HG03060 (cell line): ENCODE measurements at regions not wholly inside any gene's neighbourhood (a gene's known extent, or its start where the extent isn't known, plus 50 kb on each side); places are given as distances from the start of the nearest gene placed in this dataset.
"Not testable (repeated sequence)": the region's sequence is repeated elsewhere in the genome, so short reads cannot be mapped to it uniquely, and the experiment has no call there.

Experiments
- ATAC-seq: cut with Tn5 transposase; IDR thresholded peaks from one replicate; pipeline ENCODE4 v1.9.1; 2021; ENCODE audit warnings: low read depth, moderate number of reproducible peaks; ENCODE audit not compliant: unreplicated experiment

GRCh38 chr1:234836776-234837357 lies 226.9 kb upstream of the IRF2BP2 start:
- ATAC-seq, result no peak

DNA sequence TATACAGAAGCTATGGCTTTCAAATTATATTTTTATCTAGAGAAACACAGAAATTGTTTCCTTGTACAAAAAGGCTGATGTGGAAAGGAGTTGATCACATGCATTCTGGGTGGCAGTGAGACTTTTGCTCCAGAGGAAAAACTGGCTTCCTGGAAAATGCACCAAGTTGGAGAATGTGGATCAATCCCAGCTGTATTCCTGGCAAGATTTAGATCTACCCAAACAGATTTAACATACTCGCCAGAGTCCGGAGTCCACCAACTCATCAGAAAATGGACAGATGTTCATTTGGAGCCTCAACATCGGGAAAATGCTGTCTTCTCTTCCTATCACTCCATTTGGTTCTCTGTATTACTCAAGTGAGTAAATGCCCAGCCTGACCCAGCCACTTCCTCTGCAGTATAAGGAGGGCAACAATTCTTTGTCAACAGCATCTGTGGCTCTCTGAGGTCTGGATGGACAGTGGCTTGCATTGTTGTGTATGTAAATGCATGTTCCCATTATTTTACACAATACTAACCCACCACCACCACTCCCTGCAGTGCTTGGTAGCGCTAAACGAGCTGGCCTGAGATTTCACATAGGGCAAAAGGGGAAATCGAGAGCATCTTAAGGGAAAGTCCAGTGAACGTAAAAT lies 226.2 kb upstream of the IRF2BP2 start:
- ATAC-seq, result no peak

GRCh38 chr1:234835239-234835638 lies 225.3 kb upstream of the IRF2BP2 start:
- ATAC-seq, result no peak

GRCh38 chr1:234833646-234834045 lies 223.7 kb upstream of the IRF2BP2 start:
- ATAC-seq, result no peak

DNA sequence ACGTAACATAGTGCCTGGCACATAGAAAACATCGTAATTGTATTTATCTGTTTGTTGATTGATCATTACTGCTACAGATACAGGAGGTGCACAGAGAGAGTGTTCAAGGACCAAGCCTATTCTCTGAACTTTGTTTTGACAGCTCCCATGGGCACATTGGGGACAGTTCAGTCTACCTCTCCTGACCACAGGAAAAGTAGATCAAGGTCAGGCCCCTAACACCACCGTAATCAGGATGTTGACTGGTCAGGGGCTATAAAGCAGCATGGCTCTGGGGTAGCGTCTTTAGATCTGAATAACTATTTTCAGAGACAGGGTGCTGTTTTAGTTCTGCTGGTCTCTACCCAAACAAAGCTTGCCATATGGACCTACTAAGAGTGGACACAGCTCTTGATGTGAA lies 223.1 kb upstream of the IRF2BP2 start:
- no peak for ATAC-seq

DNA sequence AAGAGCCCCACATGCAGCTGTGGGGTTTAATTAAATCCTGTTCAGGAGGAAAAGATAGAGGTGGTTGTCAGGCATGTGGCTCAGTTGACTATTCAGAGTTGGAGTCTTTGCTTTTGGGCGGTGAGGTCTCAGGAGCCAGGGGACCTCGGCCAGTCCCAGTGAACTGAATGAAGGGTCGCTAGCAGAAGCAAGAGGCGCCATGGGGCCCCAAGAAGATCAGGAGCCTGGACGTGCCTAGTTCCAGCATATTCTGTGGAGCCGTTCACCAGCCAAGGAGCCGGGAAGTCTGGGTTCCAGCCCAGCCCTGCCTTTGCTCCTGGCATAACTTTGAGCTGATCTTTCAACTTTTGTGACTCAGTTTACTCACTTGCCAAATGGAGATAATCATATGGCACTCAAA lies 217.7 kb upstream of the IRF2BP2 start:
- no peak for ATAC-seq

DNA sequence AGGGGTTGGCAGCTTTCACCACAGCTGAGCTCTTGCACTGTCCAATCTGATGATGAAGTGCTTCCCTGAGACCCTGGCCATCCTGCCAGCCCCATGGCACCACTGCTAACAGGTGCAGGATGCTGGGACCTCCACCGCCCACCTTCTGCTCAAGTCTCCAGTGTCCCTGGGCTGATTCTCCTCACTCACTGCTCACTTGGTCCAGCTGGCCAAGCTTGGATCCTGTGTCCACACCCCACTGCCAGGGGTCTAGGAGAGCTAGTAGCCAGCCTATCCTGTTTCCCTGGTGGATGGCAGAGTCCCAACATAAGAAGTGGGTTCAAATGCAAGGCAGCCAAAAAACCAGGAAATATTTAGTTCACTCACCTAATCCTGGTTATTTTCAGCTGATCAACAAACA lies 217.2 kb upstream of the IRF2BP2 start:
- no peak for ATAC-seq

DNA sequence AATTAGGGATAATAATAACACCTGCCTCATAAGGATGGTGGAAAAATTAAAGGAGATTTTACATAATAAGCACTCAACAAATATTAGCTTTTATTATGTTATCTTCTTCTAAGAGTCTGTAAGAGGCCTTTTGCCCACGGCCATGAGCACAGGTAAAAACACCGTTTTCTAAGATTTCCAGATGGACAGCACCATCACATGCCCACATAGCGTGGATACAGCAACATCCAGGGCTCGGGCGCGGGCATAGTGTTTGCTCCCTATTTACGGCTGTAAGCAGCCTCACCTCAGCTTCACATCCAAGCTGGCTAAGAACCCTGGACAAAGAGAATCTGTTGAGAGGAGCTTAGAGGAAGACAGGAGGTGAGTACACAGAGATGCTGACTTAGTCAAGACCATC lies 216.4 kb upstream of the IRF2BP2 start:
- no peak for ATAC-seq

DNA sequence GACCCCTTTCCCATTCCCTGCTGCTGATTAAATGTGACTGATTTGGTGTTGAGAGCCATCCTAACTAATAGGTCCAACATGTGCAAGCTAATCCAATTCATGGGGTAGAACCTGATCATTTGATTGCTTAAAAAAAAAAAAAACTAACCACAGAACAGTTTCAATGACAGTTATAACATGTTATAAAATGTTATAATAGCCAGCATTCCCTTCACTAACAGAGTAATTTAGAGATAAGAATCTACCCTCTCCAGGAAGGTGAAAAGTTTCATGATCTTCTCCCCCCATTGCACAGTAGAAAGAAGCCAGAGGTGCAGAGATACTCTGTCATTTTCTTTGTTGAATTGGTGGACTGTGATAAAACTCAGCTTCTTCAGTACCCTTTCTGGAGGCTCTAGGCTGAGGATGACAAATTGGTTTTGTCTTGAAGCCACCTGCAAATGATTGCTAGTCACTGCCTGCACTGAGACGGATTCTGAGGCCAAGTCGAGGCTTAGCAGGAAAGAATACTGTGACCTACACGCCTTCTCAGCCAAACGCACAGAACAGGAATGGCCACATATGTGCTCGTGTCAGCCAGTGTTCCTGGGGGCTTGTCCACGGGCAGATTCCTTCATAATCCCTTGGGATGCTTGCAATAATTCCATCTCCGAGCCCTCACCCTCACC lies 215.7 kb upstream of the IRF2BP2 start:
- ATAC-seq, result no peak

DNA sequence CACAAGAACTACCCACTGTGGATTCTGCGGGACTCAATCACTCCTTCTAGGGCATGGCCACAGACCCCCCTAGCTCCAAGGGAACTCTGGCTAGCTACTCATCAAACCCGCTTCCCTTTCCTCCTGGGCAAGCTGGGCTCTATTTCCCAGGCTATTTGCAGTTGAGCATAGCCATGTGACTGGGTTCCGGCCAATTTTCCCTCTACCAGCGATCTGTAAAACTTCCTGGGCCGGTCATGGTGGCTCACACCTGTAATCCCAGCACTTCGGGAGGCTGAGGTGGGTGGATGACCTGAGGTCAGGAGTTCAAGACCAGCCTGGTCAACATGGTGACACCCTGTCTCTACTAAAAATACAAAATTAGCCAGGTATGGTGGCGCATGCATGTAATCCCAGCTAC lies 214.9 kb upstream of the IRF2BP2 start:
- not testable (repeated sequence) for ATAC-seq

DNA sequence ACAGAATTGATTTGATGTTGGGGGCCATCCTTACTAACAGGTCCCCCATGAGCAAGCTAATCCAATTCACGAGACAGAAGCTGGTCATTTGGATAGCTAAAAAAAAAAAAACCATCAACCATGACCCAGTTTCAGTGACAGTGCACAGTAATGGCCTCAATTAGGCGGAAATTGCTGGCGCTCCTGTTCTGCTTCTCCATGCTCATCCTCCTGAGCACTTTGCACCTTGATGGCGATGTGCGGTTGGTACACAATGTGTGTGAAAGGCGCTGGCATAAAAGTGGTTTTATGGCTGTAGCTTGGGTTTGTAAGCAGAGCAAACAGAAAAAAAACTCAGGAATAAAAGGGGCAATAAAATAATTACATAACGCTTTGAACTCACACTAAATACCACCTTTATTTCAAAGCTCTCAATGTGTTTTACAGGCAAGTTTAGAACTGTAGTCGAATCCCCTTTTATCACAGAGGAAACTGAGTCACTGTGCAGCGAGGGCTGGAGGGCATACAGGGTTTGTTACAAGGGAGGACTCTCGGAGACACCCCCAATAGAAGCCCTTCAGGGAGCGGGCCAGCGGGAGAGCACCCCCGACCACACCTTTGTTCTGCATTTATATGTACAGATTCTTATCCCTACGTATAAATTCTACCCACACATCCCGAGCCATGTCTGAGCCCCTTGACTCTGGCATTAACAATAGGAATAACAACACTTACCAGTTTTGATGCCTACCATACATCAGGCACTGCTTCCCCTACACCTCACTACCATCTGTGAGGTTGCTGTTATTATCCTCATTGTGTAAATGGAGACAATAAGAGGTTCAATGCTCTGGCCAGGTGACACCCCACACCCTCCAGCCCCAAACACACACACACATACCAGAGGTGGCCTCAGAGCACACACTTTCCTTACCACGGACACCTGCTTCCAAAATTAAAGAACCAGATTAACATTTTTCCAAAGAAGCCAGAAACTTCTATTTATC lies 213.5 kb upstream of the IRF2BP2 start:
- ATAC-seq, result no peak

DNA sequence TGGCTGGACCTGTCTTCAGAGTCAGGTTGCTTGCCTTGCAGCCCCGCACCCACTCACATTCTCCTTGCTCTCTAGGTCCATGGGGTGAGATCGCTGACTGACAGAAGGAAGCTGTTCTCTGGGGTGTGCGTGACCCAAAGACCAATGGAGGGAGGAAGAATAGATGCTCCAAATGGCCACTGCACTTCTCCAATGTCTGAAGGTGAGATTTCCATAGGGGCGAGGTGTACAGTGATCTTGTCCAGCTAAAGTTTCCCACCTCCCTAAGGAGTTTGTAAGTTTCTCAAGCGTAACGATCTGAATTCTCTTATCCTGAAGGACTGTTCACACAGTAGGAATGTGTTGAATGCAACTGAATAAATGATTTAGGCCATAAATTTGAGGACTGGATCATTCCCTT lies 211.9 kb upstream of the IRF2BP2 start:
- ATAC-seq, result no peak

DNA sequence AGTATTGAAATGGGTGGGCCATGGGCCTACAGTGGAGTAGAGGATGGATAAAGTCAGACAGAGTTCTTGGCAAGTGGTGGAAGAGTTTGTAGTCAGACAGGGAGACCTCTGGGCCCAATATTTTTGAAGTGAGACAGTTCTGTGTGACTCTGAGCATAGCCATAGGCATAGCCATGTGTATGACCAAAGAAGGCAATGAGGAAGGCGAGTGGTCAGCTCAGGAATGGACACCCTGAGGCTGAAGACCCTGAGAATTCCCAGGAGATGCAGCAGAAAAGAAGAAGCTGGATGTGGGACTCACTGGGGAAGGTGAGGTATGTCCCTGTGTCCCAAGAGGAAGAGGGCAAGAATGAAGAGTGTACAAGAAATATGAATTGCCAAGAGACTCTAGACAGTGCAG lies 210.6 kb upstream of the IRF2BP2 start:
- no peak for ATAC-seq

- ATAC-seq, result not testable (repeated sequence)
Observed at GRCh38 chr1:234819845-234820244, 209.9 kb upstream of the IRF2BP2 start.

DNA sequence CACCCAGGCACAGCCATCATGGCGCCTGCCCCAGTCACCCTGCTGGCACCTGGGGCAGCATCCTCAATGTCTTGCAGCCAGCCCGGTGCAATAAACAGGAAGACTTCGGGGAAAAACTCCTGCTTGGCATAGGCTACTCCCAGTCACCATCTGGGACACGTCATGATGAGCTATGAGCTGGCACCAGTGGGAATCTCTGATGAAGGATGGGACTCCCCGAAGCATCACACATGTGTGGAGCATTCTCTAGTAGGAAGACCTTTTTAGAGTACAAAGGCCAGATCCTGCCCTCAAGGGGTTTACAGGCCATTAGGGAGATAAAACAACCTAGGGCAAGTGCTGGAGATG lies 208.0 kb upstream of the IRF2BP2 start:
- not testable (repeated sequence) for ATAC-seq

GRCh38 chr1:234817313-234818039 lies 207.5 kb upstream of the IRF2BP2 start:
- not testable (repeated sequence) for ATAC-seq

GRCh38 chr1:234816864-234817263 lies 206.9 kb upstream of the IRF2BP2 start:
- not testable (repeated sequence) for ATAC-seq

DNA sequence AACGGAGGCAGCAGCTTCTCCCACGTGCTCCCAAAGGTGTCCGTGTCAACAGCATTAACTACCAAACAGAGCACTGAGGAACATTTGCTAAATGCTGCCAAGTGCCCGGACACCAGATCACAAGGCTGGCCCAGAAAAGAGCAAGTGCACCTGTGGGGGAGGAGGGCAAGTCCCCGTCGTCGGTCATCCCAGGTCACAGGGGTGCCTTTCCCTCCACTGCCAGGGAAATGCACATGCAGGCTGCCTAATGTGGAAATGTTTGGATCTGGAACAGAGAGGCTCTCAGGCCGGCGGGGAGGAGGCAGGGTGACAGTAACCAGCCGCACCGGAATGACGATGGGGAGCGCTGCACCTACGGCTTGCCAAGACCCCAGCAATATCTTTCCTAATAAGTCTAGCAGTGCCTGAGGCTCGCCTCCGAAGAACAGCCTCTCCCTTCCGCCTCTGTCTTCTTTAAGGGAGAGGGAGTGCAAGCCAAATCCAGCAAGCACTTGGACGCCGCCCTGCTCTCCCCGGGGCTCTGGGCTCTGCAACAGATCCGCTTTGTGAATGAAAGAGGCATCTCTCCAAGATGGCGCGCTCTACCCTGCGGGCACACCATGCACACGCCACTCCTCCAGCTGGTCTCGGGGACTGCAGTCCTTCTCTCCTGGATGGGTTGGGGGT lies 206.3 kb upstream of the IRF2BP2 start:
- ATAC-seq, result not testable (repeated sequence)

GRCh38 chr1:234815295-234815815 lies 205.4 kb upstream of the IRF2BP2 start:
- ATAC-seq, result not testable (repeated sequence)
